GM12878 (cell line): ENCODE measurements at regions not wholly inside any gene's neighbourhood (a gene's known extent, or its start where the extent isn't known, plus 50 kb on each side); places are given as distances from the start of the nearest gene placed in this dataset.

Experiments used
- ATAC-seq: fragments of 200-7000 bp; cut with Tn5 transposase; 3 replicates; pipeline ENCODE4 v1.9.1; 2020; ENCODE audit warnings: mild to moderate bottlenecking, moderate library complexity
- BruUV-seq: library from RNA; stranded (reverse); fragments of 400-500 nt; replicated peaks from 2 replicates; lab custom pipeline; 2021; lab: Mats Ljungman, UMichigan
- CTCF ChIA-PET: fragments of 300-600 bp; sonication (Branson Sonifier 250); formaldehyde crosslinking; extraction: SDS; loops from one replicate; lab custom pipeline; 2021; ENCODE audit warnings: inconsistent platforms; lab: Yijun Ruan, JAX
- POLR2A ChIA-PET: fragments of 350-600 bp; formaldehyde crosslinking; extraction: SDS; loops from one replicate; lab custom pipeline; 2021; ENCODE audit warnings: inconsistent platforms; lab: Charles Lee
- RAD21 ChIA-PET: fragments of 300-600 bp; sonication (Branson Sonifier 250); formaldehyde crosslinking; loops from one replicate; lab custom pipeline; 2023; ENCODE audit warnings: antibody characterized with exemption; ENCODE audit not compliant: unreplicated experiment; lab: Charles Lee
- SMC1A ChIA-PET: fragments of 300-600 bp; sonication (Branson Sonifier 250); formaldehyde crosslinking; loops from one replicate; lab custom pipeline; 2023; ENCODE audit not compliant: unreplicated experiment, uncharacterized antibody; lab: Charles Lee
- DNase-seq: peaks from one replicate; pipeline ENCODE4 v3.0.0-alpha.2; 2011; ENCODE audit warnings: low read depth, low spot score
- FAIRE-seq: peaks from 3 replicates; lab custom pipeline; 2011; peaks lifted over from hg19 to GRCh38; lab: Jason Lieb, UNC
- H2AFZ ChIP-seq: 2 replicates; pipeline ENCODE4 v1.6.0; 2011; ENCODE audit warnings: low read depth, low read length, control low read depth; ENCODE audit not compliant: control insufficient read depth
- H3K27ac ChIP-seq: 2 replicates; pipeline ENCODE4 v1.5.1; 2011; ENCODE audit warnings: control low read depth; ENCODE audit not compliant: control insufficient read depth, insufficient read depth
- H3K27me3 ChIP-seq, 2 experiments: replicated peaks in 1 of 2; 2 replicates each; pipeline versions ENCODE4 v1.6.0 to v1.6.1; 2011; ENCODE audit warnings: low read length in 1 of 2; ENCODE audit not compliant: control insufficient read depth in 2 of 2, insufficient read depth in 2 of 2
- H3K36me3 ChIP-seq, 2 experiments: 2 replicates each; pipeline ENCODE4 v1.5.1; 2011; ENCODE audit warnings: low read length in 1 of 2; ENCODE audit not compliant: control insufficient read depth in 2 of 2, insufficient read depth in 2 of 2
- H3K4me1 ChIP-seq: 2 replicates; pipeline ENCODE4 v1.6.1; 2011; ENCODE audit warnings: mild to moderate bottlenecking, low read length, moderate library complexity, mixed read lengths; ENCODE audit not compliant: control insufficient read depth, insufficient read depth
- H3K4me2 ChIP-seq: 2 replicates; pipeline ENCODE4 v1.6.0; 2011; ENCODE audit warnings: control low read depth; ENCODE audit not compliant: control insufficient read depth, insufficient read depth
- H3K4me3 ChIP-seq: fragments of 200-600 bp; sonication (generic); 2 replicates; pipeline ENCODE4 v1.5.1; 2016
- H3K79me2 ChIP-seq: 2 replicates; pipeline ENCODE4 v1.6.0; 2011; ENCODE audit warnings: low read length; ENCODE audit not compliant: control insufficient read depth, insufficient read depth
- H3K9ac ChIP-seq: 2 replicates; pipeline ENCODE4 v1.8.0; 2011; ENCODE audit warnings: low read length, control low read depth, mixed read lengths; ENCODE audit not compliant: control insufficient read depth, insufficient read depth
- H3K9me3 ChIP-seq: replicated peaks from 3 replicates; pipeline ENCODE4 v1.5.1; 2011; ENCODE audit warnings: mild to moderate bottlenecking, low read length; ENCODE audit not compliant: control insufficient read depth, insufficient read depth
- H4K20me1 ChIP-seq: 2 replicates; pipeline ENCODE4 v1.6.0; 2011; ENCODE audit not compliant: control insufficient read depth, insufficient read depth
- BCL11A ChIP-seq: IDR thresholded peaks from 2 replicates; pipeline ENCODE4 v1.6.1; 2011; ENCODE audit warnings: low read depth, low read length
- BRCA1 ChIP-seq: IDR thresholded peaks from 2 replicates; pipeline ENCODE4 v1.6.1; 2011; ENCODE audit warnings: low read depth, low read length, improper control_type of control experiment
- CREM ChIP-seq: IDR thresholded peaks from 2 replicates; pipeline ENCODE4 v1.6.1; 2014; ENCODE audit warnings: antibody characterized with exemption, low read depth
- ETV6 ChIP-seq, 2 experiments: fragments of 450-650 bp in 1 of 2; IDR thresholded peaks in 1 of 2; conservative IDR thresholded peaks in 1 of 2; 2 replicates each; pipeline ENCODE4 v1.6.1; 2014; ENCODE audit warnings: antibody characterized with exemption in 1 of 2, borderline replicate concordance in 1 of 2, low read depth in 1 of 2, mild to moderate bottlenecking in 1 of 2, moderate library complexity in 1 of 2
- FOXK2 ChIP-seq: fragments of 450-650 bp; IDR thresholded peaks from 2 replicates; pipeline ENCODE4 v1.6.1; 2017; ENCODE audit warnings: mild to moderate bottlenecking, moderate library complexity
- HDAC6 ChIP-seq: fragments of 200-600 bp; sonication (generic); IDR thresholded peaks from one replicate; pipeline ENCODE4 v1.8.0; 2017; ENCODE audit warnings: antibody characterized with exemption; ENCODE audit not compliant: unreplicated experiment
- MTA2 ChIP-seq: fragments of 450-650 bp; IDR thresholded peaks from 2 replicates; pipeline ENCODE4 v1.6.1; 2016; ENCODE audit warnings: low read depth, mild to moderate bottlenecking, moderate library complexity
- MTA3 ChIP-seq: IDR thresholded peaks from 2 replicates; pipeline ENCODE4 v1.6.1; 2012; ENCODE audit warnings: low read length, inconsistent platforms, borderline replicate concordance
- RB1 ChIP-seq: fragments of 450-650 bp; formaldehyde crosslinking; IDR thresholded peaks from 2 replicates; pipeline ENCODE4 v1.6.1; 2017; ENCODE audit warnings: mild to moderate bottlenecking, borderline replicate concordance
- RCOR1 ChIP-seq: conservative IDR thresholded peaks from 2 replicates; pipeline ENCODE4 v1.6.1; 2012; ENCODE audit warnings: low read depth, low read length, improper control_type of control experiment
- RUNX3 ChIP-seq: IDR thresholded peaks from 2 replicates; pipeline ENCODE4 v1.6.1; 2012; ENCODE audit warnings: low read length, inconsistent platforms
- TARDBP ChIP-seq: IDR thresholded peaks from 2 replicates; pipeline ENCODE4 v1.6.1; 2016; ENCODE audit warnings: borderline replicate concordance
- WRNIP1 ChIP-seq: IDR thresholded peaks from 2 replicates; pipeline ENCODE4 v1.6.1; 2011; ENCODE audit warnings: low read depth, low read length, improper control_type of control experiment, borderline replicate concordance
- ZBTB4 ChIP-seq: fragments of 450-650 bp; formaldehyde crosslinking; IDR thresholded peaks from 2 replicates; pipeline ENCODE4 v1.4.0; 2022; ENCODE audit warnings: mild to moderate bottlenecking, moderate library complexity
- ZNF592 ChIP-seq: fragments of 450-650 bp; IDR thresholded peaks from 2 replicates; pipeline ENCODE4 v1.6.1; 2017; ENCODE audit warnings: mild to moderate bottlenecking, moderate library complexity
- WGBS: methylation state at CpG from one replicate; pipeline ENCODE4 v1.1.6; 2016; ENCODE audit warnings: low lambda C conversion rate; ENCODE audit not compliant: insufficient replicate concordance, insufficient coverage; ENCODE audit errors: missing lambda C conversion rate; 5-methylcytosine and 5-hydroxymethylcytosine counted together
- in situ Hi-C: fragments of 300-500 bp; cut with MboI; formaldehyde crosslinking; loops from 9 replicates; pipeline ENCODE4 v1.14.3; 2018; ENCODE audit warnings: mixed read lengths
- intact Hi-C: fragments of 100-400 bp; cut with micrococcal nuclease; formaldehyde crosslinking; loops from one replicate; pipeline ENCODE4 v1.14.2; 2022; ENCODE audit not compliant: unreplicated experiment

GRCh38 chr11:116177521-116178210, 595.1 kb downstream of the BUD13 start:
- CTCF ChIA-PET = interaction anchor here (0.8 to 1.1 kb wide), 2 partner anchors 35 to 187 kb away, joined by 3 to 4 read pairs; no protein-coding TSS in a partner anchor
- DNase-seq (no peak), FAIRE-seq (no peak), ATAC-seq (no peak)
- POLR2A ChIA-PET = no interaction called here
- Histone ChIP-seq H3K27me3 (no peaks in the 10 kb centered on the region), H3K4me2 (no peak overlapping the region), H3K79me2 (no peaks in the 10 kb centered on the region), H2AFZ (no peak overlapping the region), H3K27ac (no peak overlapping the region), H3K36me3 (no peaks in the 10 kb centered on the region), H4K20me1 (no peaks in the 10 kb centered on the region), H3K4me3 (no peak overlapping the region), H3K9ac (no peak overlapping the region), H3K4me1 (no peaks in the 10 kb centered on the region; the same call in 1 of the 2 replicates), H3K9me3 (no peaks in the 10 kb centered on the region)
- in situ Hi-C loops (no loop called here), intact Hi-C loops (no loop called here)
- SMC1A ChIA-PET = interaction anchor here (1.2 kb wide), 1 partner anchor 9 kb away, joined by 4 read pairs; no protein-coding TSS in a partner anchor
- WGBS = 20% methylated on average over 4 of the region's 4 CpGs
- no peak for TF ChIP-seq ZNF592
- no peak for TF ChIP-seq ZBTB4 (CRISPR knock-in tag)
- no peak for TF ChIP-seq FOXK2
- TF ChIP-seq MTA3 = no peak
- no peak for TF ChIP-seq RCOR1
- TF ChIP-seq BCL11A = no peak
- TF ChIP-seq MTA2 = no peak
- TF ChIP-seq RB1 = no peak
- no peak for TF ChIP-seq WRNIP1
- no peak for TF ChIP-seq ETV6 (conservative IDR thresholded peaks at IDR 0.05 in 1 of 2, IDR thresholded peaks at IDR 0.05 in 1 of 2; ENCODE audit: borderline replicate concordance in 1 of 2, low read depth in 1 of 2)
- no peak for TF ChIP-seq HDAC6
- no peak for TF ChIP-seq TARDBP
- TF ChIP-seq RUNX3 = no peak
- TF ChIP-seq BRCA1 = no peak
- TF ChIP-seq CREM = no peak
- BruUV-seq = no TSS peak
- RAD21 ChIA-PET = no interaction called here
